GM19395 (cell line): ENCODE measurements at regions not wholly inside any gene's neighbourhood (a gene's known extent, or its start where the extent isn't known, plus 50 kb on each side); places are given as distances from the start of the nearest gene placed in this dataset.

Source experiments
- ATAC-seq: cut with Tn5 transposase; IDR thresholded peaks from one replicate; pipeline ENCODE4 v1.9.1; 2021; ENCODE audit warnings: mild to moderate bottlenecking, moderate library complexity; ENCODE audit not compliant: unreplicated experiment

GRCh38 chr5:18985171-18985758 is 1002.7 kb downstream of the CDH18 start:
- no peak for ATAC-seq

- ATAC-seq, result no peak
These were observed 1000.9 kb downstream of the CDH18 start for GRCh38 chr5:18987101-18987500.

- no peak for ATAC-seq
These were observed 997.1 kb downstream of the CDH18 start for GRCh38 chr5:18990852-18991251.

GRCh38 chr5:18992264-18992663 is 995.7 kb downstream of the CDH18 start:
- no peak for ATAC-seq

GRCh38 chr5:18999478-18999877 is 988.5 kb downstream of the CDH18 start:
- no peak for ATAC-seq

- no peak for ATAC-seq
These were observed 986.9 kb downstream of the CDH18 start for GRCh38 chr5:19001054-19001453.

GRCh38 chr5:19001539-19001938 is 986.5 kb downstream of the CDH18 start:
- ATAC-seq, result no peak

- ATAC-seq, result no peak
These were observed 985.9 kb downstream of the CDH18 start for GRCh38 chr5:19002111-19002510.

- no peak for ATAC-seq
These were observed 969.2 kb downstream of the CDH18 start for GRCh38 chr5:19018822-19019221.

GRCh38 chr5:19031491-19031890 is 956.5 kb downstream of the CDH18 start:
- no peak for ATAC-seq

GRCh38 chr5:19035816-19036215 is 952.2 kb downstream of the CDH18 start:
- no peak for ATAC-seq

GRCh38 chr5:19042106-19042505 is 945.9 kb downstream of the CDH18 start:
- ATAC-seq, result no peak

GRCh38 chr5:19044311-19044710 is 943.7 kb downstream of the CDH18 start:
- ATAC-seq, result no peak

GRCh38 chr5:19044931-19045695 is 942.9 kb downstream of the CDH18 start:
- no peak for ATAC-seq

GRCh38 chr5:19047277-19047676 is 940.7 kb downstream of the CDH18 start:
- ATAC-seq, result no peak

GRCh38 chr5:19048726-19049125 is 939.3 kb downstream of the CDH18 start:
- ATAC-seq, result no peak

- no peak for ATAC-seq
These were observed 929.8 kb downstream of the CDH18 start for GRCh38 chr5:19058216-19058615.

GRCh38 chr5:19064094-19064493 is 923.9 kb downstream of the CDH18 start:
- ATAC-seq, result no peak

- ATAC-seq, result no peak
These were observed 920.3 kb downstream of the CDH18 start for GRCh38 chr5:19067741-19068140.

- ATAC-seq, result no peak
These were observed 889.6 kb downstream of the CDH18 start for GRCh38 chr5:19098434-19098833.

- ATAC-seq, result no peak
These were observed 888.8 kb downstream of the CDH18 start for GRCh38 chr5:19099195-19099594.

- no peak for ATAC-seq
These were observed 883.1 kb downstream of the CDH18 start for GRCh38 chr5:19104948-19105347.

- no peak for ATAC-seq
These were observed 865.1 kb downstream of the CDH18 start for GRCh38 chr5:19122923-19123322.
